ENCODE measurements at regions not wholly inside any gene's neighbourhood (a gene's known extent, or its start where the extent isn't known, plus 50 kb on each side); places are given as distances from the start of the nearest gene placed in this dataset.

GRCh38 chr15:48058371-48058770 is 62.4 kb upstream of the SLC24A5 start:
- no peak for TF ChIP-seq CTCF (IDR thresholded peaks at IDR 0.05; ENCODE audit: insufficient read depth, low read depth, low read length)
- DNase-seq (ENCODE audit: low read depth): no peak
- no peak overlapping the region for H3K4me3 ChIP-seq (ENCODE audit: low read depth, low read length)

- TF ChIP-seq CTCF (IDR thresholded peaks at IDR 0.05; ENCODE audit: insufficient read depth, low read depth, low read length): no peak
- DNase-seq (ENCODE audit: low read depth): no peak
- H3K4me3 ChIP-seq (ENCODE audit: low read depth, low read length): no peak overlapping the region
Observed at GRCh38 chr15:48059791-48060190, 61.0 kb upstream of the SLC24A5 start.

GRCh38 chr15:48060396-48060795 is 60.4 kb upstream of the SLC24A5 start:
- no peak overlapping the region for H3K4me3 ChIP-seq (ENCODE audit: low read depth, low read length)
- no peak for TF ChIP-seq CTCF (IDR thresholded peaks at IDR 0.05; ENCODE audit: insufficient read depth, low read depth, low read length)
- no peak for DNase-seq (ENCODE audit: low read depth)

- H3K4me3 ChIP-seq (ENCODE audit: low read depth, low read length): no peak overlapping the region
- no peak for TF ChIP-seq CTCF (IDR thresholded peaks at IDR 0.05; ENCODE audit: insufficient read depth, low read depth, low read length)
- no peak for DNase-seq (ENCODE audit: low read depth)
Observed at GRCh38 chr15:48061605-48062004, 59.2 kb upstream of the SLC24A5 start.

GRCh38 chr15:48062148-48062872 is 58.5 kb upstream of the SLC24A5 start:
- H3K4me3 ChIP-seq (ENCODE audit: low read depth, low read length): no peak overlapping the region
- peak; percentile 57 for DNase-seq (ENCODE audit: low read depth)
- no peak for TF ChIP-seq CTCF (IDR thresholded peaks at IDR 0.05; ENCODE audit: insufficient read depth, low read depth, low read length)

GRCh38 chr15:48063411-48063985 is 57.3 kb upstream of the SLC24A5 start:
- DNase-seq (ENCODE audit: low read depth): no peak
- no peak overlapping the region for H3K4me3 ChIP-seq (ENCODE audit: low read depth, low read length)
- no peak for TF ChIP-seq CTCF (IDR thresholded peaks at IDR 0.05; ENCODE audit: insufficient read depth, low read depth, low read length)

Data from fibroblast of villous mesenchyme (primary cell).